ENCODE measurements at regions not wholly inside any gene's neighbourhood (a gene's known extent, or its start where the extent isn't known, plus 50 kb on each side); places are given as distances from the start of the nearest gene placed in this dataset.

- TF ChIP-seq, protein P1, sequence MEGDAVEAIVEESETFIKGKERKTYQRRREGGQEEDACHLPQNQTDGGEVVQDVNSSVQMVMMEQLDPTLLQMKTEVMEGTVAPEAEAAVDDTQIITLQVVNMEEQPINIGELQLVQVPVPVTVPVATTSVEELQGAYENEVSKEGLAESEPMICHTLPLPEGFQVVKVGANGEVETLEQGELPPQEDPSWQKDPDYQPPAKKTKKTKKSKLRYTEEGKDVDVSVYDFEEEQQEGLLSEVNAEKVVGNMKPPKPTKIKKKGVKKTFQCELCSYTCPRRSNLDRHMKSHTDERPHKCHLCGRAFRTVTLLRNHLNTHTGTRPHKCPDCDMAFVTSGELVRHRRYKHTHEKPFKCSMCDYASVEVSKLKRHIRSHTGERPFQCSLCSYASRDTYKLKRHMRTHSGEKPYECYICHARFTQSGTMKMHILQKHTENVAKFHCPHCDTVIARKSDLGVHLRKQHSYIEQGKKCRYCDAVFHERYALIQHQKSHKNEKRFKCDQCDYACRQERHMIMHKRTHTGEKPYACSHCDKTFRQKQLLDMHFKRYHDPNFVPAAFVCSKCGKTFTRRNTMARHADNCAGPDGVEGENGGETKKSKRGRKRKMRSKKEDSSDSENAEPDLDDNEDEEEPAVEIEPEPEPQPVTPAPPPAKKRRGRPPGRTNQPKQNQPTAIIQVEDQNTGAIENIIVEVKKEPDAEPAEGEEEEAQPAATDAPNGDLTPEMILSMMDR (IDR thresholded peaks at IDR 0.05; ENCODE audit: low read depth, low read length, poor library complexity, severe bottlenecking) = no peak
- TF ChIP-seq EZH2phosphoT487 (IDR thresholded peaks at IDR 0.05; ENCODE audit: borderline replicate concordance, low read length) = no peak
Measured at GRCh38 chr10:44854693-44855350, 56.3 kb upstream of the TMEM72 start.

All from DOHH2 (cell line).